GM23248 (cell line): ENCODE measurements at regions not wholly inside any gene's neighbourhood (a gene's known extent, or its start where the extent isn't known, plus 50 kb on each side); places are given as distances from the start of the nearest gene placed in this dataset.

Experiments
- DNase-seq: peaks from one replicate; pipeline ENCODE4 v3.0.0-alpha.2; 2015
- H2AFZ ChIP-seq: fragments of 200-600 bp; sonication (generic); 2 replicates; pipeline ENCODE4 v1.6.1; 2016; ENCODE audit warnings: antibody characterized with exemption
- H3F3A ChIP-seq: fragments of 200-600 bp; sonication (generic); 2 replicates; pipeline ENCODE4 v1.6.1; 2016; ENCODE audit warnings: mild to moderate bottlenecking, antibody characterized with exemption, mixed run types; ENCODE audit not compliant: insufficient read depth
- H3K27ac ChIP-seq: fragments of 200-600 bp; sonication (generic); 2 replicates; pipeline ENCODE4 v1.5.1; 2016; ENCODE audit warnings: mild to moderate bottlenecking
- H3K27me3 ChIP-seq: fragments of 200-600 bp; sonication (generic); replicated peaks from 2 replicates; pipeline ENCODE4 v1.6.1; 2016; ENCODE audit warnings: mild to moderate bottlenecking; ENCODE audit not compliant: insufficient read depth
- H3K36me3 ChIP-seq: fragments of 200-600 bp; sonication (generic); 2 replicates; pipeline ENCODE4 v1.6.1; 2016; ENCODE audit warnings: low read depth, mild to moderate bottlenecking
- H3K4me1 ChIP-seq: fragments of 200-600 bp; sonication (generic); 2 replicates; pipeline ENCODE4 v1.6.1; 2016; ENCODE audit warnings: mild to moderate bottlenecking; ENCODE audit not compliant: insufficient read depth
- H3K4me2 ChIP-seq: fragments of 200-600 bp; sonication (generic); one replicate; pipeline ENCODE4 v1.6.1; 2016; ENCODE audit warnings: mild to moderate bottlenecking; ENCODE audit not compliant: unreplicated experiment
- H3K4me3 ChIP-seq: fragments of 200-600 bp; sonication (generic); 2 replicates; pipeline ENCODE4 v1.5.1; 2016; ENCODE audit warnings: mild to moderate bottlenecking
- H3K79me2 ChIP-seq: fragments of 200-600 bp; sonication (generic); 2 replicates; pipeline ENCODE4 v1.6.1; 2016; ENCODE audit warnings: mild to moderate bottlenecking; ENCODE audit not compliant: insufficient read depth
- H3K9ac ChIP-seq: fragments of 200-600 bp; sonication (generic); 2 replicates; pipeline ENCODE4 v1.6.1; 2016; ENCODE audit warnings: mild to moderate bottlenecking
- H3K9me2 ChIP-seq: fragments of 200-600 bp; sonication (generic); 2 replicates; pipeline ENCODE4 v1.6.1; 2016; ENCODE audit warnings: mixed run types, mild to moderate bottlenecking, moderate library complexity; ENCODE audit not compliant: insufficient read depth
- H3K9me3 ChIP-seq: fragments of 200-600 bp; sonication (generic); one replicate; pipeline ENCODE4 v1.6.1; 2017; ENCODE audit warnings: low read depth
- H4K20me1 ChIP-seq: fragments of 200-600 bp; sonication (generic); 2 replicates; pipeline ENCODE4 v1.6.0; 2016; ENCODE audit not compliant: insufficient read depth
- EZH2 ChIP-seq: fragments of 200-600 bp; sonication (generic); IDR thresholded peaks from 2 replicates; pipeline ENCODE4 v1.6.1; 2018; ENCODE audit warnings: antibody characterized with exemption, mild to moderate bottlenecking; ENCODE audit not compliant: insufficient read depth, poor library complexity, severe bottlenecking
- EZH2phosphoT487 ChIP-seq: fragments of 200-600 bp; sonication (generic); IDR thresholded peaks from 2 replicates; pipeline ENCODE4 v1.6.1; 2018; ENCODE audit warnings: antibody characterized with exemption, moderate library complexity, mild to moderate bottlenecking, low read depth; ENCODE audit not compliant: insufficient read depth
- WGBS, 2 experiments: methylation state at CpG; one replicate each; pipeline ENCODE4 v1.1.6; 2015 to 2017; ENCODE audit warnings: low lambda C conversion rate in 2 of 2, low coverage in 1 of 2; ENCODE audit errors: missing lambda C conversion rate in 2 of 2; 5-methylcytosine and 5-hydroxymethylcytosine counted together
- in situ Hi-C: fragments of 300-500 bp; cut with MboI; formaldehyde crosslinking; loops from 2 replicates; pipeline ENCODE4 v1.15.0; 2020

DNA sequence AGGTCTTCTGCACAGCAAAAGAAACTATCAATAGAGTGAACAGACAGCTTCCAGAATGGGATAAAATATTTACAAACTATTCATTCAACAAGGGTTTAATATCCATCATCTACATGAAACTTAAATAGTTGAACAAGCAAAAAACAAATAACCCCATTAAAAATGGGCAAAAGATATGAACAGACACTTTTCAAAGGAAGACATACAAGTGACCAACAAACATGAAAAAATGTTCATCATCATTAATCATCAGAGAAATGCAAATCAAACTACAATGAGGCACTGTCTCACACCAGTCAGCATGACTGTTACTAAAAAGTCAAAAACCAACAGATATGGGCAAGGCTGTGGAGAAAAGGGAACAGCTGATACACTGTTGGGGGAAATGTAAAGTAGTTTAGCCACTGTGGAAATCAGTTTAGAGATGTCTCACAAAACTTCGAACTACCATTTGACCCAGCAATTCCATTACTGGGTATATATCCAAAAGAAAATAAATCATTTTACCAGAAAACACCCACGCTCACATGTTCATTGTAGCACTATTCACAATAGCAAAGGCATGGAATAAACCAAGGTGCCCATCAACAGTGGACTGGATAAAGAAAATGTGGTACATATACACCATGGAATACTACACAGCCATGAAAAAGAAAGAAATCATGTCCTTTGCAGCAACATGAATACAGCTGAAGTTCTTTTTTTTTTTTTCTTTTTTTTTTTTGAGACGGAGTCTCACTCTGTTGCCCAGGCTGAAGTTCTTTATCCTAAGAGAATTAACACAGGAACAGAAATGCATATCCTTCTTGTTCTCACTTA is 172.6 kb downstream of the KLF6 start:
- H4K20me1 ChIP-seq, result no peaks in the 10 kb centered on the region
- WGBS, 2 experiments, result 73 to 75% methylated on average over 3 of the region's 3 CpGs
- no peak overlapping the region for H3K4me2 ChIP-seq
- H3K4me1 ChIP-seq, result no peaks in the 10 kb centered on the region
- H3K36me3 ChIP-seq, result no peaks in the 10 kb centered on the region
- H3F3A ChIP-seq, result no peaks in the 10 kb centered on the region
- H3K9me2 ChIP-seq, result no peaks in the 10 kb centered on the region
- no peak for DNase-seq
- no peaks in the 10 kb centered on the region for H3K79me2 ChIP-seq
- no peak overlapping the region for H3K4me3 ChIP-seq
- no peaks in the 10 kb centered on the region for H3K9me3 ChIP-seq
- H2AFZ ChIP-seq, result no peak overlapping the region
- H3K27me3 ChIP-seq, result no peaks in the 10 kb centered on the region
- no peak overlapping the region for H3K27ac ChIP-seq
- TF ChIP-seq EZH2 (no peak), EZH2phosphoT487 (no peak)
- H3K9ac ChIP-seq, result no peak overlapping the region
- in situ Hi-C loops, result no loop called here

DNA sequence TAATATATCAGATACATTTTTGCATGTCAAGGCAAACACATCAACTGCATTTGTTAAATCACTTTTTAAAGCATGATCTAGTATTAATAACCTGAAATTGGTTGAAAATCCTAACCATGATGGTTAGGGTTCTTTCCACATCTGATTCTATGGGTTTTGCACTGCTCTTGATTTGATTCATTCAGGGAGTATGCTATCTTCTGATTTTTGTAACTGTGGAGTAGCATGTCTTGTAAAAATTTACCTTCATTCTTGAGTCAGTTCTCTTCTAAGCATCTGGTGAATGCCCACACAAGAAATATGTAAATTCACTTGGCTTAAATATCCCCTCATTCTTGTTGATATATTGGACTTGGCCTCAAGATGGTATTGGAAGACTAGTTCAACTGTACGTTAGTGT is 178.7 kb downstream of the KLF6 start:
- Histone ChIP-seq H3K9me3 (no peaks in the 10 kb centered on the region), H3K4me3 (no peak overlapping the region), H2AFZ (no peak overlapping the region), H3K27me3 (no peaks in the 10 kb centered on the region), H3K36me3 (no peaks in the 10 kb centered on the region), H3K9me2 (no peaks in the 10 kb centered on the region), H4K20me1 (no peaks in the 10 kb centered on the region), H3F3A (no peaks in the 10 kb centered on the region), H3K4me2 (no peak overlapping the region), H3K9ac (no peak overlapping the region), H3K27ac (no peak overlapping the region), H3K4me1 (no peaks in the 10 kb centered on the region), H3K79me2 (no peaks in the 10 kb centered on the region)
- TF ChIP-seq EZH2 (no peak), EZH2phosphoT487 (no peak)
- in situ Hi-C loops, result no loop called here
- WGBS, 2 experiments, result 85 to 88% methylated on average over 1 of the region's 1 CpG
- no peak for DNase-seq

DNA sequence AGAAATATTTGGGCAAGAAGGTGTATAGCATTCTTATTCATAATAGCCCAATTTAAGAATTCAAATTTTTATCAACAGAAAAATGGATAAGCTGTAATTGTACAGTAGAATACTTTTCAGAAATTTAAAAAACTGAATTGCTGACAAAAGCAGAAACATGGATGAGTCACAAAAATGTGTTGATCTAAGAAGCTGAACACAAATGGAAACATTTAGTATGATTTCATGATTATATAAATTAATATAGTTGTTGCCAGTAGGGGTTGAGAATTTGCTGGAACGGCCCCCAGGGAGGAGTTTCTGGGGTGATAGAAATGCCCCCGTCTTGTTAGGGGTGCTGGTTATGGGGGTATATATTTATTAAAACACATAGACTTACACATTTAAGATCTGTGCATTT is 179.1 kb downstream of the KLF6 start:
- H3K9me2 ChIP-seq, result no peaks in the 10 kb centered on the region
- H3K9me3 ChIP-seq, result no peaks in the 10 kb centered on the region
- H3K4me2 ChIP-seq, result no peak overlapping the region
- in situ Hi-C loops, result no loop called here
- no peaks in the 10 kb centered on the region for H3K36me3 ChIP-seq
- TF ChIP-seq EZH2, result no peak
- no peak for TF ChIP-seq EZH2phosphoT487
- no peak overlapping the region for H3K4me3 ChIP-seq
- H4K20me1 ChIP-seq, result no peaks in the 10 kb centered on the region
- H2AFZ ChIP-seq, result no peak overlapping the region
- H3K27ac ChIP-seq, result no peak overlapping the region
- H3K9ac ChIP-seq, result no peak overlapping the region
- 2 to 6% methylated on average over 2 of the region's 2 CpGs for WGBS, 2 experiments
- no peaks in the 10 kb centered on the region for H3K27me3 ChIP-seq
- no peaks in the 10 kb centered on the region for H3K4me1 ChIP-seq
- H3F3A ChIP-seq, result no peaks in the 10 kb centered on the region
- DNase-seq, result peak; percentile 46
- no peaks in the 10 kb centered on the region for H3K79me2 ChIP-seq

DNA sequence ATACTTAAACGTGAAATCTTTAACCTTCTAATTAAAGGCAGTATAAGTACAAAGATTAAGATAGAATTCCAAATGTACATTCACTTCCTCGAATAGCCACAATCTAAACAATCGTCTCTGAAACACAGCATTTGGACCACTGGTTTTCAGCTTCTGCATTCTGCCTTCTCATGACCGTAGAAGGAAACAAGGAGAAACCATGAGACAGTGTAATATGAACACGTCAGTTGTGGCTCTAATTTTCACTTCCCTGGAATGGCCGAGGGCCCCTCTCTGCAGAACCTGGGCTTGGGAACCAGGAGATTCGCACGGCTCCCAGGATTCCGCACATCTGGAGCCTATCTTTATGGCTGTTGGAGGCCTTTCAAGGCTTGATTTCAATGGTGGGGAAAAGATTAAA is 189.3 kb downstream of the KLF6 start:
- H4K20me1 ChIP-seq, result no peaks in the 10 kb centered on the region
- no peaks in the 10 kb centered on the region for H3K9me3 ChIP-seq
- H3K4me2 ChIP-seq, result no peak overlapping the region
- H3K27me3 ChIP-seq, result no peaks in the 10 kb centered on the region
- TF ChIP-seq EZH2phosphoT487 (no peak), EZH2 (no peak)
- WGBS, 2 experiments, result 76 to 79% methylated on average over 9 of the region's 9 CpGs
- H3F3A ChIP-seq, result no peaks in the 10 kb centered on the region
- no peak overlapping the region for H3K9ac ChIP-seq
- no peak overlapping the region for H3K27ac ChIP-seq
- H3K79me2 ChIP-seq, result no peaks in the 10 kb centered on the region
- H2AFZ ChIP-seq, result no peak overlapping the region
- no peaks in the 10 kb centered on the region for H3K9me2 ChIP-seq
- no peak overlapping the region for H3K4me3 ChIP-seq
- no peak for DNase-seq
- H3K36me3 ChIP-seq, result no peaks in the 10 kb centered on the region
- no peaks in the 10 kb centered on the region for H3K4me1 ChIP-seq
- in situ Hi-C loops, result no loop called here
